HepG2 (cell line): ENCODE measurements at regions not wholly inside any gene's neighbourhood (a gene's known extent, or its start where the extent isn't known, plus 50 kb on each side); places are given as distances from the start of the nearest gene placed in this dataset.

Experiments used
- ARNT ChIP-seq: fragments of 450-650 bp; IDR thresholded peaks from 2 replicates; pipeline ENCODE4 v1.6.1; 2017
- CEBPB ChIP-seq: IDR thresholded peaks from 2 replicates; pipeline ENCODE4 v1.6.1; 2011; ENCODE audit warnings: low read depth, low read length, improper control_type of control experiment, borderline replicate concordance
- KDM5B ChIP-seq: sonication (generic); formaldehyde crosslinking; IDR thresholded peaks from 2 replicates; pipeline ENCODE4 v1.4.0; 2020; ENCODE audit warnings: missing genetic modification reagents, mild to moderate bottlenecking, borderline replicate concordance
- MTF2 ChIP-seq: sonication (generic); formaldehyde crosslinking; IDR thresholded peaks from 2 replicates; pipeline ENCODE4 v1.5.0; 2020; ENCODE audit warnings: missing genetic modification reagents, borderline replicate concordance
- ZNF24 ChIP-seq: fragments of 450-650 bp; IDR thresholded peaks from 2 replicates; pipeline ENCODE4 v1.6.1; 2017; ENCODE audit warnings: antibody characterized with exemption, mild to moderate bottlenecking
- TF ChIP-seq, protein P1 (sequence below): sonication (generic); formaldehyde crosslinking; IDR thresholded peaks from 2 replicates; pipeline ENCODE4 v1.5.0; 2020; ENCODE audit warnings: mild to moderate bottlenecking, missing genetic modification reagents, moderate library complexity

DNA sequence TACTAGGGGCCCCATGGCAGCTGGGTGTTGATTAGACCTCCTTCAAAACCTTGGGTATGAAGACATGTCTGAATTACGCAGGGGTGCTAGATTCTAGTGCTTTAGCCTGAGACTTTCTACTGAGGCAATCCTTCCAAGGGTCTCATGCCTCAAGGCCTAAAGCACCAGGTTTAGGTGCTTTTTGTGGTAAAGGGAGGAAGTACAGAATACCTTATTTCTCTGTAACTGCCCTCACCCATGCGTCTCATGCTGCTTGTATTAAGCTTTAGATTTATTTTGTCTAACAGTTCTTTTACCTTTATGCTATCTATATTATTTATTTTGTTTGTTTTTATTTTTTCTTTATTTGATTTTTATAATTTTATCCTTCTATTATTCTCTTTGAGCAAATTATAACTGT lies 190.2 kb upstream of the GK2 start:
- TF ChIP-seq KDM5B (CRISPR knock-in tag) (no peak), ZNF24 (no peak), CEBPB (no peak), MTF2 (CRISPR knock-in tag) (no peak), ARNT (no peak)
- TF ChIP-seq, protein P1, sequence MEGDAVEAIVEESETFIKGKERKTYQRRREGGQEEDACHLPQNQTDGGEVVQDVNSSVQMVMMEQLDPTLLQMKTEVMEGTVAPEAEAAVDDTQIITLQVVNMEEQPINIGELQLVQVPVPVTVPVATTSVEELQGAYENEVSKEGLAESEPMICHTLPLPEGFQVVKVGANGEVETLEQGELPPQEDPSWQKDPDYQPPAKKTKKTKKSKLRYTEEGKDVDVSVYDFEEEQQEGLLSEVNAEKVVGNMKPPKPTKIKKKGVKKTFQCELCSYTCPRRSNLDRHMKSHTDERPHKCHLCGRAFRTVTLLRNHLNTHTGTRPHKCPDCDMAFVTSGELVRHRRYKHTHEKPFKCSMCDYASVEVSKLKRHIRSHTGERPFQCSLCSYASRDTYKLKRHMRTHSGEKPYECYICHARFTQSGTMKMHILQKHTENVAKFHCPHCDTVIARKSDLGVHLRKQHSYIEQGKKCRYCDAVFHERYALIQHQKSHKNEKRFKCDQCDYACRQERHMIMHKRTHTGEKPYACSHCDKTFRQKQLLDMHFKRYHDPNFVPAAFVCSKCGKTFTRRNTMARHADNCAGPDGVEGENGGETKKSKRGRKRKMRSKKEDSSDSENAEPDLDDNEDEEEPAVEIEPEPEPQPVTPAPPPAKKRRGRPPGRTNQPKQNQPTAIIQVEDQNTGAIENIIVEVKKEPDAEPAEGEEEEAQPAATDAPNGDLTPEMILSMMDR = no peak
